Fibroblast of lung (primary cell): ENCODE measurements at regions not wholly inside any gene's neighbourhood (a gene's known extent, or its start where the extent isn't known, plus 50 kb on each side); places are given as distances from the start of the nearest gene placed in this dataset.

ENCODE experiments used
- DNase-seq, 2 donors: peaks; one replicate each; pipeline versions ENCODE4 v3.0.0 to v3.0.0-alpha.2; 2010; ENCODE audit warnings: low read depth in 2 of 2
- H2AFZ ChIP-seq: 2 replicates; pipeline ENCODE4 v1.5.1; 2012; ENCODE audit warnings: low read length, control low read depth, inconsistent platforms
- H3K27ac ChIP-seq: 2 replicates; pipeline ENCODE4 v1.5.1; 2011; ENCODE audit warnings: low read length, control low read depth; ENCODE audit not compliant: insufficient read depth
- H3K27me3 ChIP-seq: 2 replicates; pipeline ENCODE4 v1.5.1; 2011; ENCODE audit warnings: mild to moderate bottlenecking, low read length; ENCODE audit not compliant: control insufficient read depth, insufficient read depth
- H3K36me3 ChIP-seq: 2 replicates; pipeline ENCODE4 v1.5.1; 2011; ENCODE audit warnings: low read length; ENCODE audit not compliant: control insufficient read depth, insufficient read depth
- H3K4me1 ChIP-seq: 2 replicates; pipeline ENCODE4 v1.5.1; 2011; ENCODE audit warnings: low read length; ENCODE audit not compliant: control insufficient read depth, insufficient read depth; ENCODE audit errors: extremely low read depth
- H3K4me2 ChIP-seq: 2 replicates; pipeline ENCODE4 v1.5.1; 2011; ENCODE audit warnings: low read length, control low read depth; ENCODE audit not compliant: insufficient read depth; ENCODE audit errors: extremely low read depth
- H3K4me3 ChIP-seq, 4 experiments: fragments of 200-600 bp in 1 of 4; sonication (generic) in 1 of 4; replicated peaks in 1 of 4; 2 replicates each; pipeline ENCODE4 v1.5.1; 2011 to 2016; ENCODE audit warnings: low read length in 4 of 4, low read depth in 3 of 4, mild to moderate bottlenecking in 3 of 4, control low read depth in 2 of 4, inconsistent platforms in 1 of 4, mixed read lengths in 1 of 4; ENCODE audit not compliant: insufficient read depth in 1 of 4; ENCODE audit errors: control extremely low read depth in 1 of 4
- H3K79me2 ChIP-seq: 2 replicates; pipeline ENCODE4 v1.5.1; 2012; ENCODE audit warnings: mild to moderate bottlenecking, low read length, inconsistent platforms; ENCODE audit not compliant: control insufficient read depth, insufficient read depth
- H3K9ac ChIP-seq: 2 replicates; pipeline ENCODE4 v1.5.1; 2011; ENCODE audit warnings: mild to moderate bottlenecking, low read length, control low read depth; ENCODE audit not compliant: insufficient read depth
- H3K9me3 ChIP-seq: 2 replicates; pipeline ENCODE4 v1.5.1; 2012; ENCODE audit warnings: low read depth, low read length; ENCODE audit not compliant: control insufficient read depth, insufficient read depth
- H4K20me1 ChIP-seq: 2 replicates; pipeline ENCODE4 v1.5.1; 2011; ENCODE audit warnings: low read length; ENCODE audit not compliant: control insufficient read depth, insufficient read depth; ENCODE audit errors: extremely low read depth
- EZH2 ChIP-seq: IDR thresholded peaks from 2 replicates; pipeline ENCODE4 v1.5.1; 2012; ENCODE audit warnings: low read length, control low read depth, mild to moderate bottlenecking; ENCODE audit errors: missing control alignments
- TF ChIP-seq, protein P1 (sequence below), 2 donors: IDR thresholded peaks in 1 of 2; conservative IDR thresholded peaks in 1 of 2; 1 replicate in 1 of 2; 2 replicates in 1 of 2; pipeline ENCODE4 v1.5.1; 2011 to 2012; ENCODE audit warnings: low read length in 2 of 2, control low read depth in 1 of 2, inconsistent platforms in 1 of 2, low read depth in 1 of 2, mild to moderate bottlenecking in 1 of 2

DNA sequence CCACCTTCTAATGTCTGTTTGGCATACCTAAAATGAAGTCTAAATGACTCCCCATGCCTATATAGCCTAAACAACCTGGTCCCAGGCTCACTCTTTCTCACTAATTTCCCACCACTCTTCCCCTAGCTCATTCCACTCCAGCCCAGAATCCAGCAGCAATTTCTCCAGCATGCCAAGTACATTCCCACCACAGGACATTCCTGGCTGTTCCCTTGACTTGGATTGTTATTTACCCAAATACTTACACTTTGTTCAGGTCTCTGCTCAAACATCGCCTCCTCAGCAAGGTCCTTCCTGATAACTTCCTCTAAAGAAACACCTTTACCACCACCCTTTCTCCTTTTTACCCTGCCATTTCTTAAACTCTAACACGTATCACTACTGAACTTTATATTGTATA is 743.4 kb downstream of the RPS29 start:
- Histone ChIP-seq H3K4me3 (no peak overlapping the region), H3K4me2 (no peak overlapping the region), H3K36me3 (no peaks in the 10 kb centered on the region), H3K4me1 (no peaks in the 10 kb centered on the region), H4K20me1 (no peaks in the 10 kb centered on the region), H3K27ac (no peak overlapping the region), H3K9me3 (no peaks in the 10 kb centered on the region), H3K79me2 (no peaks in the 10 kb centered on the region), H3K9ac (no peak overlapping the region), H3K27me3 (no peaks in the 10 kb centered on the region), H2AFZ (no peak overlapping the region)
- TF ChIP-seq, protein P1, sequence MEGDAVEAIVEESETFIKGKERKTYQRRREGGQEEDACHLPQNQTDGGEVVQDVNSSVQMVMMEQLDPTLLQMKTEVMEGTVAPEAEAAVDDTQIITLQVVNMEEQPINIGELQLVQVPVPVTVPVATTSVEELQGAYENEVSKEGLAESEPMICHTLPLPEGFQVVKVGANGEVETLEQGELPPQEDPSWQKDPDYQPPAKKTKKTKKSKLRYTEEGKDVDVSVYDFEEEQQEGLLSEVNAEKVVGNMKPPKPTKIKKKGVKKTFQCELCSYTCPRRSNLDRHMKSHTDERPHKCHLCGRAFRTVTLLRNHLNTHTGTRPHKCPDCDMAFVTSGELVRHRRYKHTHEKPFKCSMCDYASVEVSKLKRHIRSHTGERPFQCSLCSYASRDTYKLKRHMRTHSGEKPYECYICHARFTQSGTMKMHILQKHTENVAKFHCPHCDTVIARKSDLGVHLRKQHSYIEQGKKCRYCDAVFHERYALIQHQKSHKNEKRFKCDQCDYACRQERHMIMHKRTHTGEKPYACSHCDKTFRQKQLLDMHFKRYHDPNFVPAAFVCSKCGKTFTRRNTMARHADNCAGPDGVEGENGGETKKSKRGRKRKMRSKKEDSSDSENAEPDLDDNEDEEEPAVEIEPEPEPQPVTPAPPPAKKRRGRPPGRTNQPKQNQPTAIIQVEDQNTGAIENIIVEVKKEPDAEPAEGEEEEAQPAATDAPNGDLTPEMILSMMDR (conservative IDR thresholded peaks at IDR 0.05 in 1 of 2, IDR thresholded peaks at IDR 0.05 in 1 of 2; ENCODE audit: low read depth in 1 of 2, low read length in 2 of 2), result no peak
- TF ChIP-seq EZH2, result no peak
- DNase-seq, result no peak

DNA sequence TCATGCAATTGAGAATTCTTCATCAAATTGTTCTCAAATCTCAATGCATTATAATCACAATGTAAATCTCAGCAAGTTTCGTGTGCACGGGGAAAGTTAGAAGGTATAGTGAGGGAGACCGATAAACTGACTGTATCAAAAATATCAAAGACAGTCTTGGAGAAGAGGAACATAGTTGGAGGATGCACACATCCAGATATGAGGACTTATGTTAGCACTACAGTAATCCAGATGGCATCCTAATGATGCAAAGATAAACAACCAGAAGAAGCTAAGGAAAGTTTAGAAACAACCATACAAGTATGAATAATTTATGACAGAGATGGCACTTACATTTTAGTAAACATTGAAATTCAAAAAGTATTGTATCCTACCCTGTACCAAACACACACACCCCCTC is 760.1 kb downstream of the RPS29 start:
- Histone ChIP-seq H3K27me3 (no peaks in the 10 kb centered on the region), H3K4me1 (no peaks in the 10 kb centered on the region), H3K9ac (no peak overlapping the region), H4K20me1 (no peaks in the 10 kb centered on the region), H3K4me2 (no peak overlapping the region), H3K4me3 (no peak overlapping the region), H2AFZ (no peak overlapping the region), H3K36me3 (no peaks in the 10 kb centered on the region), H3K27ac (no peak overlapping the region), H3K9me3 (no peaks in the 10 kb centered on the region), H3K79me2 (no peaks in the 10 kb centered on the region)
- TF ChIP-seq EZH2, result no peak
- TF ChIP-seq, protein P1 (conservative IDR thresholded peaks at IDR 0.05 in 1 of 2, IDR thresholded peaks at IDR 0.05 in 1 of 2; ENCODE audit: low read depth in 1 of 2, low read length in 2 of 2), result no peak
- peak in 1 of 2 donors; percentile 9 for DNase-seq

DNA sequence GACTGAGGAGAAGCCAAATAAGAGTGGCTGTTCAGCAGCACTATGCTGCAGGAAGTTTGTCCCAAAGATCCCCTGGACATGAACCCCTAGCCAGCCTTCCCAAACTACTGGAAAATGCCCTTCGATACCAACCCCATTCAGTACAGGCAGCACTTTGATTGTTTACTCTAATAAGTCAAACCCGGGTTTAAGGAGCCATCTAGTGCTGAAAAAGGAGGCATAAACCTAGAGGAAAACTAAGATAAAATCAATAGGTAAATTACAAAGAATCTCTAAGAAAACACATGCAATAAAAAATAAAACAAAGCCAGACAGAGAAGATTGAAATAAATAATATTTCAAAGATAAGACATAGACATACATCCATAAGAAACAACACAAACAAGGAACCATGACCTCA is 771.6 kb downstream of the RPS29 start:
- no peak overlapping the region for H2AFZ ChIP-seq
- H3K9ac ChIP-seq, result no peak overlapping the region
- H3K36me3 ChIP-seq, result no peaks in the 10 kb centered on the region
- H3K4me2 ChIP-seq, result no peak overlapping the region
- TF ChIP-seq, protein P1 (conservative IDR thresholded peaks at IDR 0.05 in 1 of 2, IDR thresholded peaks at IDR 0.05 in 1 of 2; ENCODE audit: low read depth in 1 of 2, low read length in 2 of 2), result no peak
- H3K27ac ChIP-seq, result no peak overlapping the region
- no peaks in the 10 kb centered on the region for H3K27me3 ChIP-seq
- H3K79me2 ChIP-seq, result no peaks in the 10 kb centered on the region
- H3K4me1 ChIP-seq, result no peaks in the 10 kb centered on the region
- DNase-seq, result no peak
- H3K9me3 ChIP-seq, result no peaks in the 10 kb centered on the region
- H3K4me3 ChIP-seq, result no peak overlapping the region
- no peaks in the 10 kb centered on the region for H4K20me1 ChIP-seq
